ENCODE measurements at regions not wholly inside any gene's neighbourhood (a gene's known extent, or its start where the extent isn't known, plus 50 kb on each side); places are given as distances from the start of the nearest gene placed in this dataset.
A peak's percentile ranks its signal among the peaks of the same experiment; 100 is the strongest.

GRCh38 chr9:80518441-80518840, 946.7 kb downstream of the TLE4 start:
- ATAC-seq (replicated peaks in 6 of 8): no peak
- in situ Hi-C loops (cut with MboI; ENCODE audit: low pct_unique_long_range_greater_than_20kb in 2 of 9, low sequenced_read_pairs in 9 of 9, unreplicated experiment in 9 of 9): no loop called here
- 6 to 100% (median 93%) methylated on average over 1 to 3 of the region's 3 CpGs for WGBS, 10 experiments

GRCh38 chr9:80516679-80517078, 944.9 kb downstream of the TLE4 start:
- 17 to 100% (median 82%) methylated on average over 1 to 3 of the region's 3 CpGs for WGBS, 10 experiments
- in situ Hi-C loops (cut with MboI; ENCODE audit: low pct_unique_long_range_greater_than_20kb in 2 of 9, low sequenced_read_pairs in 9 of 9, unreplicated experiment in 9 of 9): no loop called here
- ATAC-seq (replicated peaks in 6 of 8): no peak
- H3K4me3 ChIP-seq: no peak overlapping the region
- H3K4me1 ChIP-seq (replicated peaks in 1 of 2): no peaks in the 10 kb centered on the region
- no peak overlapping the region for H3K27ac ChIP-seq

More at GRCh38 chr9:80518441-80518840, 946.7 kb downstream of the TLE4 start:
- Histone ChIP-seq H3K4me1 (replicated peaks in 1 of 2) (no peaks in the 10 kb centered on the region), H3K27ac (no peak overlapping the region), H3K4me3 (no peak overlapping the region)

- Histone ChIP-seq H3K27ac (no peak overlapping the region), H3K4me1 (replicated peaks in 1 of 2) (peaks cover 5 to 14% of the 10 kb centered on the region in 2 donors), H3K4me3 (no peak overlapping the region)
- 0 to 100% (median 70%) methylated on average over 1 of the region's 1 CpG; no CpG with 5 or more reads in 1 of the 10 experiments for WGBS, 10 experiments
- in situ Hi-C loops (cut with MboI; ENCODE audit: low pct_unique_long_range_greater_than_20kb in 2 of 9, low sequenced_read_pairs in 9 of 9, unreplicated experiment in 9 of 9): no loop called here
- no peak for ATAC-seq (replicated peaks in 6 of 8)
These were observed 937.6 kb downstream of the TLE4 start for GRCh38 chr9:80509358-80509757.

- in situ Hi-C loops (cut with MboI; ENCODE audit: low pct_unique_long_range_greater_than_20kb in 2 of 9, low sequenced_read_pairs in 9 of 9, unreplicated experiment in 9 of 9): no loop called here
- no peak overlapping the region for H3K4me3 ChIP-seq
- no peak for ATAC-seq (replicated peaks in 6 of 8)
- WGBS, 10 experiments: 0 to 87% (median 47%) methylated on average over 1 to 3 of the region's 3 CpGs; no CpG with 5 or more reads in 2 of the 10 experiments
- H3K4me1 ChIP-seq (replicated peaks in 1 of 2): peaks cover 8 to 24% of the 10 kb centered on the region in 2 donors
- no peak overlapping the region for H3K27ac ChIP-seq
These were observed 935.8 kb downstream of the TLE4 start for GRCh38 chr9:80507611-80508010.

GRCh38 chr9:80504601-80505230, 933.0 kb downstream of the TLE4 start:
- Histone ChIP-seq H3K4me3 (no peak overlapping the region), H3K27ac (no peak overlapping the region), H3K4me1 (replicated peaks in 1 of 2) (peaks cover 8 to 27% of the 10 kb centered on the region in 2 donors)
- WGBS, 10 experiments: 8 to 69% (median 57%) methylated on average over 2 to 7 of the region's 7 CpGs; no CpG with 5 or more reads in 1 of the 10 experiments
- in situ Hi-C loops (cut with MboI; ENCODE audit: low pct_unique_long_range_greater_than_20kb in 2 of 9, low sequenced_read_pairs in 9 of 9, unreplicated experiment in 9 of 9): no loop called here
- ATAC-seq (replicated peaks in 6 of 8): peak in 5 of 8 experiments; percentile 39 to 79 (median 56)

- peak in 5 of 8 experiments; percentile 84 to 94 (median 89) for ATAC-seq (replicated peaks in 6 of 8)
- WGBS, 10 experiments: 0 to 80% (median 50%) methylated on average over 1 to 2 of the region's 2 CpGs; no CpG with 5 or more reads in 1 of the 10 experiments
- in situ Hi-C loops (cut with MboI; ENCODE audit: low pct_unique_long_range_greater_than_20kb in 2 of 9, low sequenced_read_pairs in 9 of 9, unreplicated experiment in 9 of 9): no loop called here
- Histone ChIP-seq H3K27ac (no peak overlapping the region), H3K4me1 (replicated peaks in 1 of 2) (peaks cover 8 to 28% of the 10 kb centered on the region in 2 donors), H3K4me3 (no peak overlapping the region)
These were observed 932.0 kb downstream of the TLE4 start for GRCh38 chr9:80503671-80504281.

- Histone ChIP-seq H3K27ac (no peak overlapping the region), H3K4me1 (replicated peaks in 1 of 2) (peaks cover 14 to 42% of the 10 kb centered on the region in 2 donors), H3K4me3 (no peak overlapping the region)
- in situ Hi-C loops (cut with MboI; ENCODE audit: low pct_unique_long_range_greater_than_20kb in 2 of 9, low sequenced_read_pairs in 9 of 9, unreplicated experiment in 9 of 9): no loop called here
- no peak for ATAC-seq (replicated peaks in 6 of 8)
- 40 to 88% (median 74%) methylated on average over 3 to 5 of the region's 5 CpGs; no CpG with 5 or more reads in 1 of the 10 experiments for WGBS, 10 experiments
These were observed 930.5 kb downstream of the TLE4 start for GRCh38 chr9:80502306-80502705.

GRCh38 chr9:80501635-80502034, 929.9 kb downstream of the TLE4 start:
- in situ Hi-C loops (cut with MboI; ENCODE audit: low pct_unique_long_range_greater_than_20kb in 2 of 9, low sequenced_read_pairs in 9 of 9, unreplicated experiment in 9 of 9): no loop called here
- Histone ChIP-seq H3K4me3 (no peak overlapping the region), H3K27ac (no peak overlapping the region), H3K4me1 (replicated peaks in 1 of 2) (peaks cover 17 to 48% of the 10 kb centered on the region in 2 donors)
- no peak for ATAC-seq (replicated peaks in 6 of 8)
- WGBS, 10 experiments: 14 to 100% (median 83%) methylated on average over 1 to 3 of the region's 3 CpGs; no CpG with 5 or more reads in 4 of the 10 experiments

- Histone ChIP-seq H3K4me1 (replicated peaks in 1 of 2) (peaks cover 17 to 44% of the 10 kb centered on the region in 2 donors), H3K27ac (no peak overlapping the region), H3K4me3 (no peak overlapping the region)
- ATAC-seq (replicated peaks in 6 of 8): no peak
- 56 to 100% (median 86%) methylated on average over 1 to 4 of the region's 4 CpGs for WGBS, 10 experiments
- in situ Hi-C loops (cut with MboI; ENCODE audit: low pct_unique_long_range_greater_than_20kb in 2 of 9, low sequenced_read_pairs in 9 of 9, unreplicated experiment in 9 of 9): no loop called here
These were observed 928.5 kb downstream of the TLE4 start for GRCh38 chr9:80500300-80500699.

- Histone ChIP-seq H3K27ac (no peak overlapping the region), H3K4me1 (replicated peaks in 1 of 2) (peaks cover 9 to 24% of the 10 kb centered on the region in 2 donors), H3K4me3 (no peak overlapping the region)
- in situ Hi-C loops (cut with MboI; ENCODE audit: low pct_unique_long_range_greater_than_20kb in 2 of 9, low sequenced_read_pairs in 9 of 9, unreplicated experiment in 9 of 9): loop anchor here in 1 of 9 experiments (25.0 kb wide), 1 partner anchor 111 kb away; no protein-coding TSS in a partner anchor
- peak in 5 of 8 experiments; percentile 83 to 92 (median 87) for ATAC-seq (replicated peaks in 6 of 8)
- 0 to 67% (median 13%) methylated on average over 1 to 6 of the region's 6 CpGs; no CpG with 5 or more reads in 2 of the 10 experiments for WGBS, 10 experiments
These were observed 926.3 kb downstream of the TLE4 start for GRCh38 chr9:80498001-80498555.

- in situ Hi-C loops (cut with MboI; ENCODE audit: low pct_unique_long_range_greater_than_20kb in 2 of 9, low sequenced_read_pairs in 9 of 9, unreplicated experiment in 9 of 9): loop anchor here in 1 of 9 experiments (25.0 kb wide), 1 partner anchor 110 kb away; no protein-coding TSS in a partner anchor
- no peak overlapping the region for H3K27ac ChIP-seq
- WGBS, 10 experiments: 25 to 94% (median 73%) methylated on average over 2 to 7 of the region's 12 CpGs
- H3K4me1 ChIP-seq (replicated peaks in 1 of 2): peaks cover 11 to 24% of the 10 kb centered on the region in 2 donors
- no peak overlapping the region for H3K4me3 ChIP-seq
- ATAC-seq (replicated peaks in 6 of 8): peak in 5 of 8 experiments; percentile 44 to 62 (median 60)
These were observed 925.3 kb downstream of the TLE4 start for GRCh38 chr9:80496901-80497556.

GRCh38 chr9:80493258-80493657, 921.5 kb downstream of the TLE4 start:
- in situ Hi-C loops (cut with MboI; ENCODE audit: low pct_unique_long_range_greater_than_20kb in 2 of 9, low sequenced_read_pairs in 9 of 9, unreplicated experiment in 9 of 9): loop anchor here in 1 of 9 experiments (25.0 kb wide), 1 partner anchor 106 kb away; no protein-coding TSS in a partner anchor
- no peak overlapping the region for H3K27ac ChIP-seq
- no peak overlapping the region for H3K4me3 ChIP-seq
- no peak for ATAC-seq (replicated peaks in 6 of 8)
- peaks cover 20 to 21% of the 10 kb centered on the region in 2 donors for H3K4me1 ChIP-seq (replicated peaks in 1 of 2)

GRCh38 chr9:80492221-80492620, 920.5 kb downstream of the TLE4 start:
- in situ Hi-C loops (cut with MboI; ENCODE audit: low pct_unique_long_range_greater_than_20kb in 2 of 9, low sequenced_read_pairs in 9 of 9, unreplicated experiment in 9 of 9): loop anchor here in 1 of 9 experiments (25.0 kb wide), 1 partner anchor 105 kb away; no protein-coding TSS in a partner anchor
- ATAC-seq (replicated peaks in 6 of 8): peak in 1 of 8 experiments; percentile 22
- 0 to 100% (median 70%) methylated on average over 1 to 3 of the region's 3 CpGs; no CpG with 5 or more reads in 4 of the 10 experiments for WGBS, 10 experiments
- peaks cover 9 to 16% of the 10 kb centered on the region in 2 donors for H3K4me1 ChIP-seq (replicated peaks in 1 of 2)
- H3K27ac ChIP-seq: no peak overlapping the region
- no peak overlapping the region for H3K4me3 ChIP-seq
